ENCODE measurements at regions not wholly inside any gene's neighbourhood (a gene's known extent, or its start where the extent isn't known, plus 50 kb on each side); places are given as distances from the start of the nearest gene placed in this dataset.

- DNase-seq: no peak
- no peak for TF ChIP-seq CTCF (IDR thresholded peaks at IDR 0.05)
- no peak overlapping the region for H3K4me3 Mint-ChIP-seq
- no peaks in the 10 kb centered on the region for H3K36me3 Mint-ChIP-seq (ENCODE audit: low read depth)
- H3K9me3 Mint-ChIP-seq: no peaks in the 10 kb centered on the region
- no peak overlapping the region for H3K27ac Mint-ChIP-seq
- H3K27me3 Mint-ChIP-seq (ENCODE audit: low read depth, poor library complexity): no peaks in the 10 kb centered on the region
- H3K4me1 Mint-ChIP-seq: peaks cover 6% of the 10 kb centered on the region
Measured at GRCh38 chr5:120088412-120088811, 375.7 kb upstream of the PRR16 start.

- Mint-ChIP-seq H3K4me1 (peaks cover 6% of the 10 kb centered on the region), H3K9me3 (no peaks in the 10 kb centered on the region)
Measured at GRCh38 chr5:120088836-120089235, 375.3 kb upstream of the PRR16 start.

GRCh38 chr5:120091376-120091948 is 372.6 kb upstream of the PRR16 start:
- TF ChIP-seq CTCF (IDR thresholded peaks at IDR 0.05): no peak
- Mint-ChIP-seq H3K27ac (no peak overlapping the region), H3K4me1 (peaks cover 21% of the 10 kb centered on the region), H3K27me3 (ENCODE audit: low read depth, poor library complexity) (no peaks in the 10 kb centered on the region), H3K4me3 (no peak overlapping the region), H3K9me3 (no peaks in the 10 kb centered on the region), H3K36me3 (ENCODE audit: low read depth) (no peaks in the 10 kb centered on the region)
- DNase-seq: no peak

More at GRCh38 chr5:120088836-120089235, 375.3 kb upstream of the PRR16 start:
- Mint-ChIP-seq H3K36me3 (ENCODE audit: low read depth) (no peaks in the 10 kb centered on the region), H3K27me3 (ENCODE audit: low read depth, poor library complexity) (no peaks in the 10 kb centered on the region), H3K4me3 (no peak overlapping the region), H3K27ac (no peak overlapping the region)
- DNase-seq: no peak
- TF ChIP-seq CTCF (IDR thresholded peaks at IDR 0.05): no peak

- H3K27me3 Mint-ChIP-seq (ENCODE audit: low read depth, poor library complexity): no peaks in the 10 kb centered on the region
Measured at GRCh38 chr5:120092649-120093048, 371.5 kb upstream of the PRR16 start.

GRCh38 chr5:120093178-120093577 is 370.9 kb upstream of the PRR16 start:
- Mint-ChIP-seq H3K4me1 (peaks cover 29% of the 10 kb centered on the region), H3K27ac (no peak overlapping the region), H3K9me3 (no peaks in the 10 kb centered on the region), H3K4me3 (no peak overlapping the region), H3K27me3 (ENCODE audit: low read depth, poor library complexity) (no peaks in the 10 kb centered on the region), H3K36me3 (ENCODE audit: low read depth) (no peaks in the 10 kb centered on the region)
- no peak for TF ChIP-seq CTCF (IDR thresholded peaks at IDR 0.05)
- DNase-seq: no peak

More at GRCh38 chr5:120092649-120093048, 371.5 kb upstream of the PRR16 start:
- Mint-ChIP-seq H3K4me1 (peaks cover 28% of the 10 kb centered on the region), H3K9me3 (no peaks in the 10 kb centered on the region), H3K36me3 (ENCODE audit: low read depth) (no peaks in the 10 kb centered on the region), H3K4me3 (no peak overlapping the region), H3K27ac (no peak overlapping the region)
- no peak for TF ChIP-seq CTCF (IDR thresholded peaks at IDR 0.05)
- DNase-seq: no peak

GRCh38 chr5:120096413-120096812 is 367.7 kb upstream of the PRR16 start:
- no peak overlapping the region for H3K27ac Mint-ChIP-seq
- DNase-seq: no peak

More at GRCh38 chr5:120096413-120096812, 367.7 kb upstream of the PRR16 start:
- no peak for TF ChIP-seq CTCF (IDR thresholded peaks at IDR 0.05)
- Mint-ChIP-seq H3K9me3 (no peaks in the 10 kb centered on the region), H3K36me3 (ENCODE audit: low read depth) (no peaks in the 10 kb centered on the region), H3K4me3 (no peak overlapping the region), H3K4me1 (peaks cover 33% of the 10 kb centered on the region), H3K27me3 (ENCODE audit: low read depth, poor library complexity) (no peaks in the 10 kb centered on the region)
